ENCODE measurements at regions not wholly inside any gene's neighbourhood (a gene's known extent, or its start where the extent isn't known, plus 50 kb on each side); places are given as distances from the start of the nearest gene placed in this dataset.
"Not testable (repeated sequence)": the region's sequence is repeated elsewhere in the genome, so short reads cannot be mapped to it uniquely, and the experiment has no call there.

DNA sequence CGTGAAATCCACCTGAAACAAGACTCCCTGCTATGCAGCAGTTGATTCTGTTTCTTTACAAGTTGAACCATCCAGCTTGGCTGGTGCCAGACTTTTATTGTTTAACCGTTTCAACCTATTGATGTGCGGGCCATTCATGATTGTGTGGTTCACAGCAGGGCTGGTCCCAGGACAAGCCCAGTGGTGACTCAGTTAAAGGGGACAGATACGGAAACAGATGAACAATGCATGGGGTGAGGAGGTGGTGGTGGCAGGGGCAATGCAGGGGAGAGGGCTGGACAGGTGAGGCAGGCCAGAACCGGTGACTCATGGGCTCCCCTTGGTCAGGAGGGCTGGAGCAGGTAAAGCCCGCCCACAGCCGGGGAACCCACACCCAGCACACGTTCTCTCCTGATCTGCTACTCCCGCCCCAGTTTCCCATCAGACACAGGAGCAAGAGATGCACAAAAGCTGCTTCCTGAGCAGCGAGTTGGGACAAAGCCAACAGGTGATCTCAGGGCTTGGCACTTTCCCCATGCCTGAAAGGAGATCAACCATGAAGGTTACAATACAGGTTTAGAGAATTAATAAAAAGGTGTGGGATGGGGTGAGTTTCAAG is 232.2 kb downstream of the LY86 start:
- DNase-seq: no peak

DNA sequence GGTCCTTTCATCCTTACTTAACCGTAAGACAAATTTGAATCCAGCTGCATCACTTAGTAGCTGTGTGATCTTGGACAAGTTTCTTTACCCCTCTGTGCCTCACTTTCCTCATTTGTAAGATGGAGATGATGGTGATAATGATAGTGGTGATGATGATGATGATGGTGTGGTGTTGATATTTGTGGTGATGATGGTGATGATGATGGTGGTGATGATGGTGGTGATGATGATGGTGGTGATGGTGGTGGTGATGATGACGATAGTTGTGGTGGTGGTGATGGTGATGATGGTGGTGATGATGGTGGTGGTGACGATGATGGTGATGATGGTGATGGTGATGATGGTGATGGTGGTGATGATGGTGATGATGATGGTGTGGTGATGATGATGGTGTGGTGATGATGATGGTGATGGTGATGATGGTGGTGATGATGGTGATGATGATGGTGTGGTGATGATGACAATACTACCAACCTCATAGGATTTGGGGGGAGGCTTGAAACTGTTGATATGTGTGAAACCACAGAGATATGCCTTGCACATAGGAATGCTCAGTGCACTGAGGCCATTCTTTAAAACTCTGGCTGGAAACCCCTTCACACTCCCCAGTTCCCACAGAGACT is 233.2 kb downstream of the LY86 start:
- no peak for DNase-seq

DNA sequence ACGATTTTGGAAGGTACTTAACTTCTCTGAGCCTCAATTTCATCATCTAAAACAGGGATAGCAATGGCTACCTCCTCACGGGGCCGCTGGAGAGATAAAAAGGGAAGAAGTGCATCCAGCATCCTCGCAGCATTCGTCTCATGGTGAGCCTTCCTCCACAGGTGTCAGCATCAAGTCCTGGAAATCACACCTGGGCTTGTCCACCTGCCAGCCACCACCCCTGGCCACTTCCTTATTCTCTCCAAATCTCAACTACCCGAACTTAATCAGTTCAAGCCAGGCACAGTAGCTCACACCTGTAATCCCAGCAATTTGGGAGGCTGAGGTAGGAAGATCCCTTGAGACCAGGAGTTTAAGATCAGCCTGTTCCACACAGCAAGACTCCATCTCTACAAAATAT is 234.5 kb downstream of the LY86 start:
- no peak for DNase-seq

DNA sequence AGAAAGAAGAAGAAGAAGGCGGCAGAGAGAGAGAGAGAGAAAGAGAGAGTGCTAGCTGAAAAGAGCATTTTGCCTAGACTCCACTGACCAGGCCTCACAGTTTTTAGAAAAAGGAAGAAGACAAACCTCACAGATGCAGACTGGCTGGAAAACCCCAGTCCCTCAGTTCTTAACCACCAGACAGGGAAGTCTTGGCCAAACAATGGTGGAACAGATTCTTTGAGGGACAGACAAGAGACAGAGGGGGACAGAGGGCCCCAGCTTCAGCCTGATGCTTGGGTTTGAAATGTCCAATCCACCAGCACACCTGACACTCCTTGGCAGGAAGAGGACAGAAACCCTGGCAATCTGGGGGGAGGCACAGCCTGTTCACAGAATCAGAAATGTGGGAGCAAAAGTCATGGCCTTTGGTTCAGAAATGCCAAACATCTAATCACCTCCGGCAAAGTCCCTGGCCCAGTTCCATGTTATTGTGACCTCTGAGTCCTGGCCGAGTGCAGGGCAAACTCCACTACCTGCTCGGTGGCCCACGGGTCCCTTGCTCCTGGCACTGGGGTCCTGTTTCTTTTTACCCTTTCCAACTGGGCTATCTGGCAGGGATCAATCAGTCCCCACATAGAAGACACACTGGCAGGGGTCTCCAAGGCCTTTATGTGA is 235.2 kb downstream of the LY86 start:
- DNase-seq: no peak

DNA sequence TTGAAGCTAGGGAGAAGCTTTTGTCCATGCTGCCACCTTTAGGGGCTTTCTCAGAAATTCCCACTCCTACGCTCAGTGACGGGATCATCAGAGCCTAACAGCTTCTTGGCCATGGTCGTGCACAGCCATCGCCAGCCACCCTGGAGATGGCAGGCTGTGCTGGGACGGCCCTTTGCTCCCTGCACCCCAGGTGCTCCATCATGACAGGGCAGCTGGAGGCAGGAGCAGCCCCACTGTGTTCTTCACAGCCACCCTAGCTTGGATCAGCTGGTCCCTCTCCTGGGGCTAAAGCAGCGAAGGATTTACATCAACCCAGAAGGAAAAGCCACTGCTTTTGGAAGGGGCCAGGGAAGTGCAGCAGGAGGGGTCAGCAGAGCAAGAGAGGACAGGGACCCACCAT is 235.9 kb downstream of the LY86 start:
- no peak for DNase-seq

DNA sequence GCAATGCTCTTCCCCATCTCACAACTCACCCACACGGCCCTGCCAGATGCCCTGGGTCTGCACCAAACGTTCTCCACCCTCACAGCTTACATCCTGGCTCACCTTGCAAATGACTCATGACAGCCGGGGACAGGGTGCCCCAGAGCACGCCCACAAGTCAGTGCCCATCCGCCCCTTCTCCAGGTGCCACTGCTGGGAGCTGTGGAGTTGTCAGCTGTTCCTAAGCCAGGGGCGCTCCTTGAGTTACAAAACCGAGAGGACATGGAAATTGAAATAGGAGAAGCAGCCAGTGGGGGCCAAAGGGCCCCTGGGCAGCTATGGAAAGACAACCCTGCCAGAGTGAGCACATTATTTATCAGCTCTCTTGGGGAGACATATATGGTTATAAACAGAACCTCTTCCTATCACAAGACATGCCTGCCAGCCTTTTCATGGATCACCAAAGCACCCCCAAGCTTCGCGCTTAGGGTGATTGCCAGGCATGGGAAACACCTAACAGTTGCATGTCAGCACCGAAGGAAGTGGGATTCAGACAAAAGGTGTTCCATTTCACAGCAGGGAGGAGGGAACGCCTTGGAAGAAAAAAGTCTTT is 236.8 kb downstream of the LY86 start:
- no peak for DNase-seq

DNA sequence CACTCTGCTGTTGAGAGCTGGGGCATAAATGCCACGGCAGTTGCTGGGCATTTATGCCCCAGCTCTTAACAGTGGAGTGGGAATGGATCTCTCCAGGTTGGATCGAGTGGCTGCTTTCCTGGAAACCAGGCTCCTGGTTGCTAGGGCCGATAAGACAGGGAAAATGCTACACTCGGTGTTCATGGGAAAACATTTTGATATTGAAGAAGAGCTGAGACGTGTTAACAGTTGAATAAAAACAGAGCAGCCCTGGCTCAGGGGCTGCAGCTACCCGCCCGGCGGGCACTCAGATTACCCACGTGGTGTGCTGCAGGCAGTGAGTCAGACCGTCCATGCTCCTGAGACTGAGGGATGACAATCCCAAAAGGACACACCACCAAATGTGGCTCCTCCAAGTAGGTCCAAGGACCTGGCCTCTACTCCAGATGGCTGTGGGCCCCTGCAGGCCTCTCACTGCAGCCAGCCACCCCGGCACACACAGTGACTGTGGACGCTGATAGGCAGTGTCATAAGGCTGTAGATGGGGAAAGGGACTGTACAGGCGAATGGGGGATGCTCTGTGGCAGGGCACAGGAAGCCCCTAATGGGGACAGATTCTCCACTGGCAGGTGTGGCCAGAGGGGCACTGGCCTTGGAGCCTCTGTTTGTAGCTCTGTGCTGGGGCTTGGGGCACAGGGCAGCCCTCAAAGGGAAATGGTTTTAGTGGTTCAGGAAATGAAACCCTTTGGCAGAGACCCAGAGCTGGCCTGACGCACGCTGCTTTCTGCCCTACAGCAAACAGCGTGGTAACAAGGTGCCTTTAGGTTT is 237.8 kb downstream of the LY86 start:
- no peak for DNase-seq

DNA sequence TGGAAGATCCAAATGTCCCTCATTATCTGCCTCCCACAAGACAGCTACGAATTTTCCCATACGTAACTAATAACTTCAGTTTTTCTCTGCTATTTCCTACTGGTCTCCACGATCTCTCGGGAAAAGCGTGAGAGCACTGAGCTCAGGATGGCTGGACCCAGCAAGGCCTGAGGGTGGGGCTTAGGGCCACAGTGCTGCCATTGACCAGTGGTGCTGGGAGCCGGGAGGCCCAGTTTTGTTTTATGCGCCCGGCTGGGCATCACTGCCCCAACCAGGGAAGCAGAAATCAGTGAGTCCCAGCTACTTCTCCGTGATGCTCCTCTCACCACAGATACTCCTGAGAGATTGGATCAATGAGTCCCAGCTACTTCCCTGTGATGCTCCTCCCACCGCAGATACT is 238.4 kb downstream of the LY86 start:
- no peak for DNase-seq

DNA sequence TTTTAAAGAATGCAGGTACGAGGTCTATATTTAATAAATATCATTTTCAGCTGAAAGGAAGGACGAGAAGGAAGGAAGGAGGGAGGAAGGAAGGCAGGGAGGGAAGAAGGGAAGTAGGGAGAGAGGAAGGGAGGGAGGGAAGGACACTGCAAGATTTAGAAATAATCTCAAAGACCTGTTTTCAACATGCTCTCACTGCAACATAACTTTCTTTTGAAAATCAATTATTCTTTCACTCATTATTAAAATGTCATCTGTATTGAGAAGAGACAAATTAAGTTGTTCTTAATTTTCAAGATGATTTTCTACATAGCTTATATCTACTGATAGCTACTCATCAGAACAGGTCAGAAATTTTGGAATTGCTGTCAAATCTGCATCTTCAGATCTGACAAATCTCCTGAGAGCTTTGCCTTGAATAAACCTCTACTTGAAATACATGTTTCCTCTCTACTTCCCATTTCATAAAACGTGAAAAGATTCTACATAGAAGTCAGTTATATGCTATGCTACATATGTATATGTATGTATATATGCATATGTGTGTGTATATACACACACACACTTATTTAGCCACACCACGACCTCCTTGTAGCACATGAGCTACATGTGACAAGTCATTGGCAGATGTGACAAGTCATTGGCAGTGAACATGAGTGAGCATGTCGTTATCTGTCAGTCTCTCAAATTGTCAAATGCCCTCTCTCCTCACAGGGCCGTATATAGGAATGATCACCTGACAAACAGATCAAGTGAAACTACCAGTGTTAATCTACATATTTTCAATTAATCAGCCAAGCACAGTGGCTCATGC is 241.6 kb downstream of the LY86 start:
- DNase-seq: no peak

DNA sequence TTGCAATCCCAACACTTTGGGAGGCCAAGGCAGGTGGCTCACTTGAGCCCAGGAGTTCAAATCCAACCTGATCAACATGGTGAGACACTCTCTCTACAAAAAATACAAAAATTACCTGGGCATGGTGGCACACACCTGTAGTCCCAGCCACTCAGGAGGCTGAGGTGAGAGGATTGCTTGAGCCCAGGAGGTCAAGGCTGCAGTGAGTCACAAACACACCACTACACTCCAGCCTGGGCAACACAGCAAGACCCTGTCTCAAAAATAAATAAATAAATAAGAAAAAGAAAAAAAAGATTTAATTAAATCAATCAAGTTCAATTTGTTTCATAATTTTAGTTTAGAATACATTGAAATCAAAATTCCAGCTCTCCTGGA is 242.2 kb downstream of the LY86 start:
- not testable (repeated sequence) for DNase-seq

DNA sequence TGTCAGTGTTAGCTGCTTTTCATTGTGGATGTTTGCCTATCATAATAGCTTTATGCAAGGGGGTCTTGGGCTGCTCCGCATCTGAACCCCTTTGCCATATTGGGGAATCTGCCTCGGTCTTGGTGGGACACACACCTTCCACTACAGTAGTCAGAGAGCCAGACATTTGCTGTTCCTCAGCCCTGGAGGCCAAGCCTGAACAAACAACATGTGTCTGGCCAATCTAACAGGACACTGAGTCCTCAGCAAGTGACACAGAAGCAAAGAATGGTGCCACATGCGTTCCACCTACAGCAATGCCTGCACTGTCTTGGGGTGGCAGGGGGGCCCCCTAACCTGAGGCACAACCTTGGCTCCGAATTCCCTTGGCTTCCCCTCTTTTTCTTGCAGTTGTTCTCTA is 243.9 kb downstream of the LY86 start:
- no peak for DNase-seq

DNA sequence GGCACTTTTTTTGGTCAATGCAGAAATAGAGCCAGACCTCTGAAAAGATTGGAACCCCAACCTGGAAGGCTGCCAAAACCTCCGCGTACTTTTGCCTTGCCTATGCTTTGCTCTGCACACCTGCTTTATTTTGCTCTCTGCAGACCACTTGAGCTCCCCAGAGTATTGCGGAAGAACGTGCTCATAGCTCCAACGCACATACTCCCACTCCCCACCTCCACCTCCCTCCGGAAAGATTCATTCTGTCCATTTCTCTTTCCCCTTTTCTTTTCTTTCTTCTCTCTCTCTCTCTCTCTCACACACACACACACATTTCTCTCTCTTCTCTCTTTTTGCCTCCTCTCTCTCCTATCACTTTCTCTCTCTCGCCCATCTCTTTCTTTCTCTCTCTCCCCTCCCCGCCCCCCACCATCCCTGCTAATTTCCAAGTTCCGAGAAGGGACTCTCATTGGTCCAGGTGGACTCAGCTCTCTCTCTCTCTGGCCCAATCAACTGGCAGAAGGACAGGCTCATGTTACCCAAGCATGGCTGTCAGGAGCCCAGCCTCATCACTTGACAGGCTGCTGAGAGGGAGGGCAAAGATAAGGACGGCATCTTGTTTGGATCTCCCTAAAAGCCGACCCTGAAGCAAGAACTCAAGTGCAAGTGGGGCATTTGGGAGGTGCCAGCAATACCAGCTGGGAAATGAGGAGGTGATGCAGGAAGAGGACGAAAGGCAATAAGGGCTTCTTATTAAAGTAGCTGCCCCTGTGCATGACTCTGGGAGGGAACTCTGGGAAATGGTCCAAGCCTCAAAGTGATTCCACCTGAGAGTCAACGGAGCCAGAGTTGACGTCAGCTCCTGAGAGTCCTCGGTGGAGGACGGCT is 246.1 kb downstream of the LY86 start:
- DNase-seq: no peak

DNA sequence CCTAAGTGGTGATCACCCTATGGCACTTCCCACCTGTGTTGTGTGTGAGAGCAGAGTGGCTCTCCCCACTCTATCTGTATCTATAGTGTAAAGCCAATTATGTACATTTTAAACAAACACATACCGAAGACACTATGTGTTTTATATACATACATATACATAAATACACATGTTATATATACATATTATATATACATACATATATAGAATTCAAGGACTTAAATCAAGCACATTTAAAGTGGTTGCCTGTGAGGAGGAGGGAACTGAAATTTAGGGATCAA is 246.6 kb downstream of the LY86 start:
- no peak for DNase-seq

DNA sequence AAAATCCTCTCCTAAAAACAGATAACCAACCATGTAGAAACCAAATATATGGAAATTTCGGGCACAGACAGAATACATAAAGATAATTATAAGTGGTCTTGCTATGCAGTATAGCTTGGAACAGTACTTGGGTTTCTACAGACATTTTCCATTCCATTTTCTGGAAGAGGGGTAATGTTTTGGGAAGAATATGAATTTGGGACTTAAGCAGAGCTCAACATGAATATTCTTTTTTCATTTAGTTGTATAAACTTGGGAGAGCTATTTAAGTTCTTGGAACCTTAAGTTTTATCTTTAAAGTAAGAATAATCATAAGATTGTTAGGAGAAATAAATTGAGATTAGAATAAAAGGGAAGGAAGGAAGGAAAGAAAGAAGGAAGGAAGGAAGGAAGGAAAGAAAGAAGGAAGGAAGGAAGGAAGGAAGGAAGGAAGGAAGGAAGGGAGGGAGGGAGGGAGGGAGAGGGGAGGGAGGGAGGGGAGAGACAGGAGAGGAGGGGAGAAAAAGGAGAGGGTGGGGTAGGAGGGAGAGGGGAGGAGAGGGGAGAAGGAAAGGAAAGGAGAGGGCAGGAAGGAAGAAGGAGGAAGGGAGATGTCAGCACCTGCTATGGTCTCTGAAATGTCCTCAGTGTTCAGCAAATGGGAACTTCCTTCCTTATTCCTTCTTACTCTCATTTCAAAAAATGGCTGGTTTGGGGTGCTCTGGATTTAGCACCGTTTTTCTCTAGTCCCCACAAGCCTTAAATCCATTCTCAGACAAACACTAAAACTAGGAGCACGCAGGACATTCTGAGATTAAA is 248.3 kb downstream of the LY86 start:
- no peak for DNase-seq

DNA sequence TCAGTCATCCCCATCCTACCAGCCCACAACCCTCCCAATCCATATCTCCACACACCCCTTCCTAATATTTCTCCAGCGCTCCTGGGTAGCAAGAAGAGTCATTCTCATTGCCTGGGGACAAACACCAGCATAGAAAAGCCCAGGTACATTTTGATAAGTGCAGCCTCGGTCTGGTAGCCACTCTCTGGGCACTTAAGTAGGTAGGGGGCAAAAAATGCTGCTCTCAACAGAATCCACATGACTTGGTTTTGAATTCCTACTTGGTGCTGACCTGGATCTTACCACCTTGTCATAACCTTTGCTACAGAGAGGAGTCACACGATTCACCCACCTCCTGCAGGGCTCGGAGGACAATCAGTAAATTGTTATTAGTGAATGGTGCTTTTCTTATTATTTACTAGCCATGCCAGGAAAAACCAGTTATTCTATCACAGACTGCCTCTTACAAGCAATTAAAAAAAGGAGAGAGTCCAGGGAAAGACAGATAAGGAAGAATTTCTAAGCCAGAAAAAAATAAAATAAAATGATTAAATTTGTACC is 249.1 kb downstream of the LY86 start:
- no peak for DNase-seq

DNA sequence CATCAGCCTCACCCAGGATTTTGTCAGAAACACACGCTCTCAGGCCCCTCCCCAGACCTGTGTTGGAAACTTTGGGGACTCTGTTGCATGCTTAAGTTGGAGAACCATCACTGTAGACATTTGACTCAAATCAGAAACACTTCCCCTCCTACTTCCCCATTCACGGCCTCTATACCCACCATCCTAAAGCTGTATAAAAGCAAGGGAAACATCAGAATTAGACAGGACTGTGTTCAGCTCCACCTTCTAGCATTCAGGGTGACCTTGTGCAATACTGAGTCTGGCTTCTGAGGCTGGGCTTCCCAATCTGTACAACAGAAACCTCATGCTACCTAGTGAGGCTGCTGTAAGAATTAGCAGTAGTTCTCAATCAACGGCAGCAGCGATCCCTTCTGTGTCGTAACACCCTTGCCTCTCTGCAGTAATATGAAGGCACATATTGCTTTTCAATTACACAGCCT is 252.3 kb downstream of the LY86 start:
- DNase-seq: no peak

DNA sequence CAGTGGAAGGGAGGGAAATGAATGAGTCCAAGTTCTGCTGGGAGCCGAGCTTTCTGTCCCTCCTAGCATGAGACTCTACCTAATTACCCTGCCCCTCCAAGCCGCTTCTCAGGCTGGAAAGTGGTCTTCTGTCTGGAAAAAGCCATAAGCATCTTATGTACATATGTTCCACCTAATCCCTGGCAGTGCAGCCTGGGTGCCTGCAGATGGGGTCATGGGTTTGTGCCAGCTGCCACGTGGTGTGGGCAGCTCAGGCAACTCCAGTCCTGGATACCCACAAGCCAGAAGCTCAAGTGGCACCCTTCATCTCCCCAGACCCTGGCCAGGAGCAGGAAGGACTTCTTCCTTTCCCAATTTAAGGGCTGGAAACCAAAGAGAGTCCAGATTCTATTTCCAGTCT is 253.1 kb downstream of the LY86 start:
- DNase-seq: no peak

DNA sequence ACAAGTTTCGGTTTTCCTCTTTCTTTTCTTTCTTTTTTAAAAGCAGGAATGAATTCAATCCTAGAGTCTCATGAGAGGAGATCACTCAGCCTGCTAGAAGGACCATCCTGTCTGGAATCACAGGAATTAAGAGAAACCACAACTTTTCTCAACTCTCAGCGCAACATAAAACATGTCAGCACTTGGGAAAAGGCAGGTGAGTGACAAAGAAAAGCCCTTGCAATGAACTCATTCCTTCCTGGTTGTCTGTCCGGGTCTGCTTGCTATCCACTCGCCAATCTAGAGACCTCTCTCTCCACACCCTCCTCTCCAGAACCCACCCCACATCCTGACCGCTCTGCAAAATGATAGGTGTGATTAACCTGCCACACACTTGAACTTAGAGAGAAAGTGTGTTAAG is 253.8 kb downstream of the LY86 start:
- no peak for DNase-seq

DNA sequence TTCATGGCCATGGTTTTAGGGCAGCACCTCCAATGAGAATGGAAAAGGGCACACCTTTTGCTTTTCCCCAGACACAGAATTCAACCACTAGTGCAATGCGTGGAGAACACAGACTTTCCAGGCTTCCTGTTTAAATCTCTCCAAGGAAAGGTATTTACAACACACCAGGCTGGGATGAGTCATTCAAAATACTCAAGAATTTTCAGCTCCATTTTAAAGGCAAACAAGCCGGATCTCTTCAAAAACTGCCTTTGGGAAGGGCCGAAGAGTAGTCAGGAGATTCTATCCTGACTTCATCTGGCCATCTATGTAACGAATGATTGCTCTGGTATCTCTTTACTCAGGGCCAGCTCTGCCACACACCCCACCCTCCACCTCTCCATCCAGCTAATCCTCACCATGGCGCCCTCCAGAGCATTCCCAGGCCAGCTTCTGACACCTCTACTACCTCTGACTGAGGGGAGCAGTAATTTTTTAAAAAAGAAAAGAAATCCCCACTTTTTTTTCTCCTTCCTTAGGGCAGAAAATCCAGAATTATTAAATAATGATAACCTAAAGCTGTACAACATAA is 254.6 kb downstream of the LY86 start:
- DNase-seq: no peak

DNA sequence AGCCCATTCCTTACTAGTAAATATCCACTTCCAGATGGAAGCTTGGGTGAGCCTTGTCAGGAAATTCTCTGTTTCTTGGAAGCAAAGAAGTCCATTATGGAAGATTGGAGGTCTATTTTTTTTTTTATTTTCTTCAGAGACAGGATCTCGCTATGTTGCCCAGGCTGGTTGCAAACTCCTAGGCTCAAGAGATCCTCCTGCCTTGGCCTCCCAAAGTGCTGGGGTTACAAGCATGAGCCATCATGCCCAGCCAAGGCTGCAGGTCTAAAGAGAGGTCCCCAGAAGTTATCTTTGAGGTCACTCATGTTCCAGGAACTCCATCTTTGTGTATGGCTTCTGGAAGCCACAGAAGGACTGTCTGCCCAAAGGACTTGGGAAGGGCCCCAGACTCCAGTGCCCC is 255.3 kb downstream of the LY86 start:
- no peak for DNase-seq

Data from NCI-H1930 (cell line).